ENCODE measurements at regions not wholly inside any gene's neighbourhood (a gene's known extent, or its start where the extent isn't known, plus 50 kb on each side); places are given as distances from the start of the nearest gene placed in this dataset.

DNA sequence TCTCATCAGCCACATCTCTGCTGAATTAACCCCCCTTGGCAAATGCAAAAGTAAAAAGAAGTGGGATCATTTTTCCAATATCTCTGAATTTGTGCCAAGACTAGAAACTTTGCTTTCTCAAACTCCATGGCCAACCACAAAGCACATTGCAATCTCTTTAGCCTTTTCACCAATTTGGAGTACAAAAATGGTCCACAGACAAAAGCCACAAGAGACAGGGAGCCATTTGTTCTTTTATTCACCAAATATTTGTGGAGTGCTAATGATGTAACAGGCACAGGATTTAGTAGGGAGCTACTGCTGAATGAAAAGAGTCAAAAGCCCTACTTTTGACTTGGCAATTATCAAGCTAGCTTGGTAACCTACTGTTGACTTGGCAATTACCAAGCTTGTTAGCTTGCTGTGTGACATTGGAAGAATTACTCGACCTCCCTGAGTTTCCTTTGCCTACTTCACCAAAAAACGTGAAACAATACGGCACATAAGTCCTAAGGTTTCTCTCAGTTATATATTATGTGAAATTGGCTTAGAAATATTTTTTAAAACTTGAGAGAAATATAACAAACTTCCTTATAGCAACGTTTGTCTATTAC is 97.1 kb upstream of the KLF3 start:
- H2AK5ac ChIP-seq (ENCODE audit: low read depth, low read length), result peak overlapping the region; percentile 32; the same call in 1 of the 2 replicates
- H3K9me1 ChIP-seq (ENCODE audit: insufficient read depth, low read length), result 0 out of 2 replicates have a peak, but pooled peaks cover 12% of the 10 kb centered on the region
- no peaks in the 10 kb centered on the region for H3K27me3 ChIP-seq (ENCODE audit: control insufficient read depth, insufficient read depth, low read length)
- peak overlapping the region; percentile 43; the same call in 1 of the 2 replicates for H3K23ac ChIP-seq (ENCODE audit: low read depth, low read length)
- peak overlapping the region; percentile 32; the same call in 1 of the 2 replicates for H4K5ac ChIP-seq (ENCODE audit: low read depth, low read length)
- no peaks in the 10 kb centered on the region for H3K79me1 ChIP-seq (ENCODE audit: low read depth in 1 of 2, low read length in 2 of 2)
- H3K56ac ChIP-seq (ENCODE audit: extremely low read depth, insufficient read depth, low read length), result peak overlapping the region; percentile 25; the same call in 1 of the 2 replicates
- DNase-seq, result no peak
- H2BK120ac ChIP-seq (ENCODE audit: low read depth, low read length), result peak overlapping the region; percentile 71
- H3K4me2 ChIP-seq (ENCODE audit: low read depth, low read length), result no peak overlapping the region
- no peak overlapping the region for H2BK5ac ChIP-seq (ENCODE audit: low read depth, low read length, poor library complexity, severe bottlenecking)
- H2AFZ ChIP-seq (replicated peaks; ENCODE audit: low read length, poor library complexity), result no peak overlapping the region
- ATAC-seq (ENCODE audit: low read depth), result no peak
- no peak overlapping the region for H3K27ac ChIP-seq (ENCODE audit: insufficient read depth, low read length)
- in situ Hi-C loops (cut with MboI; ENCODE audit: low sequenced_read_pairs), result no loop called here
- peak overlapping the region; percentile 62; the same call in 1 of the 2 replicates for H3K14ac ChIP-seq (replicated peaks; ENCODE audit: low read depth, low read length)
- H4K91ac ChIP-seq (ENCODE audit: insufficient read depth, low read depth, low read length), result peak overlapping the region; percentile 27; the same call in 1 of the 2 replicates
- dilution Hi-C loops (cut with HindIII; ENCODE audit: low sequenced_read_pairs, unreplicated experiment), result no loop called here
- ChIA-PET CTCF (no interaction called here), POLR2A (ENCODE audit: unreplicated experiment) (no interaction called here)
- no peaks in the 10 kb centered on the region for H3K9me3 ChIP-seq (ENCODE audit: control insufficient read depth, insufficient read depth, low read length)
- 100% methylated on average over 1 of the region's 4 CpGs; no CpG with 5 or more reads in 1 of the 2 experiments for WGBS, 2 experiments (ENCODE audit: extremely low coverage in 2 of 2, insufficient read length in 1 of 2)
- H4K20me1 ChIP-seq (ENCODE audit: insufficient read depth, low read length), result no peaks in the 10 kb centered on the region
- H3K9ac ChIP-seq (ENCODE audit: low read depth, low read length), result no peak overlapping the region
- H3K4ac ChIP-seq (ENCODE audit: low read depth, low read length), result peak overlapping the region; percentile 66
- H3K18ac ChIP-seq (ENCODE audit: low read depth, low read length), result no peak overlapping the region
- no peak overlapping the region for H4K8ac ChIP-seq (ENCODE audit: low read depth in 2 of 2, low read length in 2 of 2)
- intact Hi-C loops (cut with micrococcal nuclease), result no loop called here
- no peaks in the 10 kb centered on the region for H3K36me3 ChIP-seq (ENCODE audit: control insufficient read depth, insufficient read depth, low read length)
- H3K4me3 ChIP-seq (ENCODE audit: insufficient read depth, low read depth, low read length), result no peak overlapping the region
- peaks cover 18% of the 10 kb centered on the region for H3K4me1 ChIP-seq (ENCODE audit: control insufficient read depth, insufficient read depth, low read length)
- peak overlapping the region; percentile 84 for H2BK20ac ChIP-seq (ENCODE audit: low read depth, low read length)
- TF ChIP-seq CEBPB (IDR thresholded peaks at IDR 0.05; ENCODE audit: low read depth, low read length) (no peak), NFE2L2 (IDR thresholded peaks at IDR 0.05; ENCODE audit: low read depth, low read length) (no peak), CHD1 (IDR thresholded peaks at IDR 0.05; ENCODE audit: low read depth, low read length) (no peak), MXI1 (IDR thresholded peaks at IDR 0.05; ENCODE audit: borderline replicate concordance, low read depth, low read length) (no peak), MAFK (IDR thresholded peaks at IDR 0.05; ENCODE audit: low read depth, low read length) (no peak), POLR2A (IDR thresholded peaks at IDR 0.05; ENCODE audit: low read depth, low read length) (no peak), FOS (IDR thresholded peaks at IDR 0.05; ENCODE audit: low read depth, low read length) (no peak), RFX5 (IDR thresholded peaks at IDR 0.05; ENCODE audit: low read depth, low read length) (no peak)
- no peak overlapping the region for H2AK9ac ChIP-seq (replicated peaks; ENCODE audit: low read depth, low read length, poor library complexity)
- BruUV-seq (replicated peaks), result no TSS peak
- peak overlapping the region; percentile 53; the same call in 2 of the 3 replicates for H2BK15ac ChIP-seq (ENCODE audit: low read depth, low read length)

Measured in IMR-90 (cell line).